SU-DHL-6 (cell line): ENCODE measurements at regions not wholly inside any gene's neighbourhood (a gene's known extent, or its start where the extent isn't known, plus 50 kb on each side); places are given as distances from the start of the nearest gene placed in this dataset.

ENCODE experiments used
- H2AFZ ChIP-seq: fragments of 200-600 bp; sonication (generic); 2 replicates; pipeline ENCODE4 v1.6.1; 2014; ENCODE audit warnings: low read depth, mild to moderate bottlenecking, moderate library complexity, mixed read lengths, antibody characterized with exemption, low read length; ENCODE audit not compliant: severe bottlenecking
- H3F3A ChIP-seq: fragments of 200-600 bp; shearing (Covaris generic); 2 replicates; pipeline ENCODE4 v1.6.0; 2016; ENCODE audit warnings: antibody characterized with exemption, mild to moderate bottlenecking; ENCODE audit not compliant: insufficient read depth
- H3K27ac ChIP-seq: fragments of 200-600 bp; sonication (generic); 2 replicates; pipeline ENCODE4 v1.5.1; 2016; ENCODE audit warnings: low read depth, mild to moderate bottlenecking, low read length, moderate library complexity, mixed read lengths
- H3K27me3 ChIP-seq: fragments of 200-600 bp; sonication (generic), shearing (Covaris generic); 2 replicates; pipeline ENCODE4 v1.6.0; 2014; ENCODE audit warnings: mild to moderate bottlenecking, low read length
- H3K36me3 ChIP-seq: fragments of 200-600 bp; sonication (generic); 2 replicates; pipeline ENCODE4 v1.6.1; 2014; ENCODE audit warnings: mild to moderate bottlenecking, low read length, mixed read lengths
- H3K4me2 ChIP-seq: fragments of 300-600, 200-600 bp; shearing (Covaris generic), sonication (generic); 2 replicates; pipeline ENCODE4 v1.6.0; 2014; ENCODE audit warnings: low read length, low read depth, mild to moderate bottlenecking; ENCODE audit not compliant: poor library complexity, severe bottlenecking
- H3K4me3 ChIP-seq: fragments of 200-600 bp; sonication (generic); 2 replicates; pipeline ENCODE4 v1.5.1; 2014; ENCODE audit warnings: antibody characterized with exemption, low read length, mild to moderate bottlenecking, mixed read lengths; ENCODE audit not compliant: insufficient read depth, poor library complexity, severe bottlenecking
- H3K79me2 ChIP-seq: fragments of 200-600 bp; sonication (generic); 2 replicates; pipeline ENCODE4 v1.6.1; 2014; ENCODE audit warnings: mild to moderate bottlenecking, low read length, moderate library complexity; ENCODE audit not compliant: insufficient read depth
- H3K9ac ChIP-seq: fragments of 200-600 bp; sonication (generic); 2 replicates; pipeline ENCODE4 v1.7.0; 2014; ENCODE audit warnings: mild to moderate bottlenecking, low read length
- H3K9me2 ChIP-seq: fragments of 200-600 bp; sonication (generic); replicated peaks from 2 replicates; pipeline ENCODE4 v1.6.1; 2014; ENCODE audit warnings: low read length; ENCODE audit not compliant: insufficient read depth
- H3K9me3 ChIP-seq: fragments of 200-600 bp; sonication (generic); 2 replicates; pipeline ENCODE4 v1.6.1; 2014; ENCODE audit warnings: low read length, mixed read lengths; ENCODE audit not compliant: insufficient read depth
- H4K20me1 ChIP-seq: fragments of 200-600 bp; sonication (generic); 2 replicates; pipeline ENCODE4 v1.6.1; 2014; ENCODE audit warnings: low read depth, mild to moderate bottlenecking, antibody characterized with exemption, low read length, moderate library complexity, mixed read lengths
- CTCF ChIP-seq: fragments of 200-600 bp; sonication (generic); IDR thresholded peaks from one replicate; pipeline ENCODE4 v1.5.1; 2017; ENCODE audit warnings: antibody characterized with exemption, mild to moderate bottlenecking, low read length, moderate library complexity; ENCODE audit not compliant: insufficient read depth, poor library complexity, severe bottlenecking
- EZH2phosphoT487 ChIP-seq: fragments of 200-600 bp; sonication (generic), shearing (Covaris generic); conservative IDR thresholded peaks from 2 replicates; pipeline ENCODE4 v1.6.1; 2018; ENCODE audit warnings: mild to moderate bottlenecking, antibody characterized with exemption, low read length, moderate library complexity, mixed read lengths

GRCh38 chr4:122309988-122310626 is 68.7 kb upstream of the ADAD1 start:
- Histone ChIP-seq H4K20me1 (no peaks in the 10 kb centered on the region), H3F3A (no peaks in the 10 kb centered on the region), H3K9me3 (no peaks in the 10 kb centered on the region), H3K9me2 (no peaks in the 10 kb centered on the region), H3K4me2 (no peak overlapping the region), H3K36me3 (no peaks in the 10 kb centered on the region), H3K27ac (no peak overlapping the region), H2AFZ (no peak overlapping the region), H3K4me3 (no peak overlapping the region), H3K9ac (no peak overlapping the region), H3K79me2 (no peaks in the 10 kb centered on the region), H3K27me3 (no peaks in the 10 kb centered on the region)
- TF ChIP-seq EZH2phosphoT487: no peak
- TF ChIP-seq CTCF: peak; percentile 17

GRCh38 chr4:122313006-122313646 is 65.7 kb upstream of the ADAD1 start:
- H3K27ac ChIP-seq: no peak overlapping the region
- H3K4me2 ChIP-seq: no peak overlapping the region
- TF ChIP-seq CTCF (no peak), EZH2phosphoT487 (no peak)

GRCh38 chr4:122326908-122327307 is 51.9 kb upstream of the ADAD1 start:
- Histone ChIP-seq H3F3A (no peaks in the 10 kb centered on the region), H3K9me2 (no peaks in the 10 kb centered on the region), H3K27me3 (no peaks in the 10 kb centered on the region), H3K4me2 (no peak overlapping the region), H3K27ac (no peak overlapping the region), H3K79me2 (no peaks in the 10 kb centered on the region), H3K4me3 (no peak overlapping the region), H2AFZ (no peak overlapping the region), H3K36me3 (no peaks in the 10 kb centered on the region), H4K20me1 (no peaks in the 10 kb centered on the region), H3K9me3 (no peaks in the 10 kb centered on the region), H3K9ac (no peak overlapping the region)
- no peak for TF ChIP-seq CTCF
- no peak for TF ChIP-seq EZH2phosphoT487

More at GRCh38 chr4:122313006-122313646, 65.7 kb upstream of the ADAD1 start:
- Histone ChIP-seq H3K4me3 (no peak overlapping the region), H2AFZ (no peak overlapping the region), H3K79me2 (no peaks in the 10 kb centered on the region), H3K9me2 (no peaks in the 10 kb centered on the region), H3K9ac (no peak overlapping the region), H3K9me3 (no peaks in the 10 kb centered on the region), H3K36me3 (no peaks in the 10 kb centered on the region), H3F3A (no peaks in the 10 kb centered on the region), H4K20me1 (no peaks in the 10 kb centered on the region), H3K27me3 (no peaks in the 10 kb centered on the region)
